GM12891 (cell line): ENCODE measurements at regions not wholly inside any gene's neighbourhood (a gene's known extent, or its start where the extent isn't known, plus 50 kb on each side); places are given as distances from the start of the nearest gene placed in this dataset.
A peak's percentile ranks its signal among the peaks of the same experiment; 100 is the strongest.

Source experiments
- DNase-seq: peaks from one replicate; pipeline ENCODE4 v3.0.0; 2011; ENCODE audit warnings: low spot score; ENCODE audit not compliant: insufficient read length
- FAIRE-seq: peaks from 2 replicates; lab custom pipeline; 2011; peaks lifted over from hg19 to GRCh38; lab: Jason Lieb, UNC
- PAX5 ChIP-seq: IDR thresholded peaks from 2 replicates; pipeline ENCODE4 v1.6.1; 2011; ENCODE audit warnings: low read length, moderate library complexity, mild to moderate bottlenecking; ENCODE audit not compliant: insufficient read depth, severe bottlenecking
- POLR2A ChIP-seq: IDR thresholded peaks from 2 replicates; pipeline ENCODE4 v1.6.1; 2011; ENCODE audit warnings: low read depth, low read length, control low read depth
- POLR2AphosphoS5 ChIP-seq: IDR thresholded peaks from 2 replicates; pipeline ENCODE4 v1.6.1; 2011; ENCODE audit warnings: low read depth, low read length, control low read depth
- POU2F2 ChIP-seq: IDR thresholded peaks from 2 replicates; pipeline ENCODE4 v1.6.1; 2011; ENCODE audit warnings: low read depth, mild to moderate bottlenecking, control low read depth, low read length, moderate library complexity
- SPI1 ChIP-seq: IDR thresholded peaks from 2 replicates; pipeline ENCODE4 v1.6.1; 2011; ENCODE audit warnings: low read depth, low read length, control low read depth
- TAF1 ChIP-seq: IDR thresholded peaks from 2 replicates; pipeline ENCODE4 v1.6.1; 2011; ENCODE audit warnings: low read depth, low read length, control low read depth

- no peak for DNase-seq
- TF ChIP-seq POLR2AphosphoS5, result no peak
- FAIRE-seq, result no peak
These were observed 77.1 kb upstream of the BCL6 start for GRCh38 chr3:187822402-187822801.

- FAIRE-seq, result no peak
- DNase-seq, result no peak
- no peak for TF ChIP-seq POLR2AphosphoS5
- no peak for TF ChIP-seq PAX5
- no peak for TF ChIP-seq TAF1
- no peak for TF ChIP-seq POLR2A
- no peak for TF ChIP-seq SPI1
- no peak for TF ChIP-seq POU2F2
These were observed 78.5 kb upstream of the BCL6 start for GRCh38 chr3:187823746-187824145.

GRCh38 chr3:187827723-187828122 lies 82.5 kb upstream of the BCL6 start:
- DNase-seq (no peak), FAIRE-seq (no peak)
- TF ChIP-seq POU2F2, result no peak
- TF ChIP-seq TAF1, result no peak
- TF ChIP-seq PAX5, result no peak
- TF ChIP-seq SPI1, result no peak
- no peak for TF ChIP-seq POLR2AphosphoS5
- no peak for TF ChIP-seq POLR2A

- FAIRE-seq (no peak), DNase-seq (no peak)
- TF ChIP-seq PAX5 (no peak), POLR2A (no peak), POU2F2 (no peak), TAF1 (no peak), POLR2AphosphoS5 (no peak), SPI1 (peak; percentile 55; the same call in 1 of the 2 replicates)
These were observed 83.5 kb upstream of the BCL6 start for GRCh38 chr3:187828579-187829452.

- no peak for DNase-seq
- FAIRE-seq, result no peak
- no peak for TF ChIP-seq POU2F2
- TF ChIP-seq POLR2AphosphoS5, result no peak
- TF ChIP-seq PAX5, result no peak
- TF ChIP-seq SPI1, result no peak
- no peak for TF ChIP-seq TAF1
These were observed 84.9 kb upstream of the BCL6 start for GRCh38 chr3:187830181-187830580.

GRCh38 chr3:187831125-187832051 lies 86.1 kb upstream of the BCL6 start:
- FAIRE-seq (no peak), DNase-seq (no peak)
- TF ChIP-seq POU2F2 (no peak), TAF1 (no peak), POLR2A (no peak), SPI1 (no peak), POLR2AphosphoS5 (no peak), PAX5 (no peak)

GRCh38 chr3:187832202-187832601 lies 86.9 kb upstream of the BCL6 start:
- TF ChIP-seq POLR2A (no peak), POU2F2 (no peak), TAF1 (no peak), PAX5 (no peak), POLR2AphosphoS5 (no peak), SPI1 (no peak)
- DNase-seq (no peak), FAIRE-seq (no peak)

- DNase-seq (no peak), FAIRE-seq (no peak)
- TF ChIP-seq PAX5 (no peak), POU2F2 (no peak), POLR2A (no peak), POLR2AphosphoS5 (no peak), SPI1 (no peak), TAF1 (no peak)
These were observed 88.1 kb upstream of the BCL6 start for GRCh38 chr3:187833375-187833774.

- DNase-seq (no peak), FAIRE-seq (no peak)
- no peak for TF ChIP-seq SPI1
- no peak for TF ChIP-seq POLR2AphosphoS5
- no peak for TF ChIP-seq TAF1
These were observed 88.7 kb upstream of the BCL6 start for GRCh38 chr3:187833799-187834578.
